Activated T-helper 1 cell treated with anti-CD3 and anti-CD28 coated beads, Interleukin-12 subunit alpha, Interleukin-12 subunit beta, Interleukin-2, Interleukin-4 antibody, amounts not matched to agents 30 ng/mL and 10 ng/mL and 1 ng/mL, durations not matched to agents 14 hours and 24 hours and 36 hours (primary cell): ENCODE measurements at regions not wholly inside any gene's neighbourhood (a gene's known extent, or its start where the extent isn't known, plus 50 kb on each side); places are given as distances from the start of the nearest gene placed in this dataset.

ENCODE experiments used
- DNase-seq: peaks from one replicate; pipeline ENCODE4 v3.0.0; 2021; ENCODE audit warnings: low spot score
- H3K27ac Mint-ChIP-seq: one replicate; pipeline ENCODE4 v1.8.0; 2021; ENCODE audit warnings: mild to moderate bottlenecking, mixed read lengths
- H3K27me3 Mint-ChIP-seq: one replicate; pipeline ENCODE4 v1.8.0; 2022; ENCODE audit warnings: mild to moderate bottlenecking, moderate library complexity, mixed read lengths; ENCODE audit not compliant: insufficient read depth
- H3K36me3 Mint-ChIP-seq: one replicate; pipeline ENCODE4 v1.8.0; 2021; ENCODE audit warnings: low read depth, mixed read lengths
- H3K4me1 Mint-ChIP-seq: one replicate; pipeline ENCODE4 v1.8.0; 2021; ENCODE audit warnings: low read depth, mixed read lengths
- H3K4me3 Mint-ChIP-seq: one replicate; pipeline ENCODE4 v1.8.0; 2021; ENCODE audit warnings: mild to moderate bottlenecking, moderate library complexity, mixed read lengths
- H3K9me3 Mint-ChIP-seq: one replicate; pipeline ENCODE4 v1.8.0; 2021; ENCODE audit warnings: mixed read lengths
- intact Hi-C: fragments of 100-400 bp; cut with micrococcal nuclease; formaldehyde crosslinking; loops from one replicate; pipeline ENCODE4 v1.15.1; 2024

DNA sequence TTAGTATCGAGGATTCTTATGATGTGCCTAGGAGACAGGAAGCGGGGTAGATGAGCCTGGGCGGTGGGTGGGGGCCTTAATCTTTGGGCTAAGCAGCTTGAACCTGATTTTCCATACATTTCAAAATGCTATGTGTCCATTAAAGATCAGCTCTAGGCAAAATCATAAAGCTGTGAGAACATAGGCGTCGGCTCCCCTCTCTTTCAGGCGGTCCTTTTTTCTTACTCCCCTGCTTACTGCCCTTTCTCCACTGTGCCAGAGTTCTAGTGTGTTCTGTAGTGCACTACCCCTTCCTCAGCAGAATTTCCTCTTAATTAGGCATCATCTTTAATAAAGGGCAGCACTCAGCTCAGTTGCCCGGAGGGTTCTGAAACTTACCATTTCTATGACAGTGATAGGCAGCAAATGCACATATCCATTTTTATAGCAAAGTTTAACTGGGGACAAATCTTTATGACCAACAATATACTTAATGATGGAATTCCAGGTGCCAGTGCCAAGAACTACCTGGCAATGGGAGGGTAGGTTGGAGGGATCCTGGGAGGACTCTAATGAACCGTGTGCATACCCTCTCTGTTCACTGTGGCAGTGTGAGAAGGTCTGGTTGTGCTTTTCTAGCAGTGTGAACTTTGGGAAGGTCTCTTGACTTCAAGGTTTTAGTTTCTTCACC is 404.5 kb upstream of the TPM1 start:
- Mint-ChIP-seq H3K27me3 (peaks cover 20% of the 10 kb centered on the region), H3K36me3 (no peaks in the 10 kb centered on the region)
- intact Hi-C loops = no loop called here

GRCh38 chr15:62639432-62639831 is 403.1 kb upstream of the TPM1 start:
- Mint-ChIP-seq H3K27me3 (peaks cover 19% of the 10 kb centered on the region), H3K36me3 (no peaks in the 10 kb centered on the region), H3K27ac (no peak overlapping the region), H3K4me3 (no peak overlapping the region), H3K9me3 (no peaks in the 10 kb centered on the region), H3K4me1 (no peaks in the 10 kb centered on the region)
- intact Hi-C loops = no loop called here
- no peak for DNase-seq

More for the DNA sequence above, 404.5 kb upstream of the TPM1 start:
- Mint-ChIP-seq H3K27ac (no peak overlapping the region), H3K4me1 (no peaks in the 10 kb centered on the region), H3K4me3 (no peak overlapping the region), H3K9me3 (no peaks in the 10 kb centered on the region)
- no peak for DNase-seq

DNA sequence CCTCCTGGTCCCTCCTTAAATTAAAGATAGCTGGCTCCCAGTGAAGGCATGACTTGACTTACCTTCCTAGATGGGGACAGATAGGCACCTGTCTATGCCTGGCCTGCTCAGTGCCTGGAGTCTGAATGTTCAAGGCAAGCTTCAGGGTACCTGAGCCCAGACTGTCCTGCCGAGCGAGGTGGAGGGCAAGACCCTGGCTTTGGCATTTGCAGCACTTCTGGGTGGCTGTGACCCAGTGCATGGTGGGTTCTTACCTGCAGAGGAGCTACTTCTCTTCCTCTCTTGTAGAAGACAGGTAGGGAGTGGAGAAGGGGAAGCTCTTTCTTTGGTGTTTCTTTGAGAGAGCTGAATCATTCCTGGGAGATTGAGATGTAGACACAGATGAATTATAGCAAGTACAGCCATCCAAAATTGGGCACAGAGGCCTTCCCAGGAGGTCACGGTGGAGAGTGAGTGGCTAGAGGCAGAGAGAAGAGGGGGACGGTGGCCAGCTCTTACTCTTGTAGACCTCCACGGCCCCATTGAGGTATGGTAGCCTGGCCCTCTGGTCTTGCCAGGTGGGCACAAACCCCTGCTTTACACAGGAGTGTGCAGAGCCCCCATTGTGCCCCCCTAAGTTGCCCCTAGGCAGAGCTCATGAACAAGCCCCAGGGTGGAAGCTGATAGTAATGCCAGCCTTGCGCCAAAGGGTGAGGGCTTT is 402.5 kb upstream of the TPM1 start:
- Mint-ChIP-seq H3K4me1 (no peaks in the 10 kb centered on the region), H3K36me3 (no peaks in the 10 kb centered on the region), H3K4me3 (no peak overlapping the region), H3K27ac (no peak overlapping the region), H3K9me3 (no peaks in the 10 kb centered on the region), H3K27me3 (peaks cover 16% of the 10 kb centered on the region)
- no peak for DNase-seq
- intact Hi-C loops = no loop called here

DNA sequence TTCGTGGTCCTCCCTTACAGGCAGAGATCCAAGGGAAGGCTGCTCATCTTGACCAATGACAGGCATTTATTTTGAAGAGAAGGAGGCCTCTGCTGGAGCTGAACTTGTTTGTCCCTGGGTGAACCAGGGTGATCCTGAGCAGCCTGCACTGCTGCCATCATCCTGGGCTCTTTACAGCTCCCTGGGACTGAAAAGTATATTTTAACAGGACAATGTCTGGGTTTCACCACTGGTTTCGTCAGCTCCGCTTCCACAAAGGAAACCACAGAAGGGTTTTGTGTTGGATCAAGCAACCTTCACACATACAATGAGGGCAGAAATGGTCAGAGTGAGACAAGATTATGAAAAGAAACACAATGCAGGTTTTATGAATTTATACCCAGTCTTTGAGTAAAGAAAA is 400.7 kb upstream of the TPM1 start:
- no peak for DNase-seq
- peaks cover 15% of the 10 kb centered on the region for H3K27me3 Mint-ChIP-seq
- H3K9me3 Mint-ChIP-seq = no peaks in the 10 kb centered on the region
- H3K36me3 Mint-ChIP-seq = no peaks in the 10 kb centered on the region
- no peaks in the 10 kb centered on the region for H3K4me1 Mint-ChIP-seq
- H3K4me3 Mint-ChIP-seq = no peak overlapping the region
- intact Hi-C loops = no loop called here
- no peak overlapping the region for H3K27ac Mint-ChIP-seq

DNA sequence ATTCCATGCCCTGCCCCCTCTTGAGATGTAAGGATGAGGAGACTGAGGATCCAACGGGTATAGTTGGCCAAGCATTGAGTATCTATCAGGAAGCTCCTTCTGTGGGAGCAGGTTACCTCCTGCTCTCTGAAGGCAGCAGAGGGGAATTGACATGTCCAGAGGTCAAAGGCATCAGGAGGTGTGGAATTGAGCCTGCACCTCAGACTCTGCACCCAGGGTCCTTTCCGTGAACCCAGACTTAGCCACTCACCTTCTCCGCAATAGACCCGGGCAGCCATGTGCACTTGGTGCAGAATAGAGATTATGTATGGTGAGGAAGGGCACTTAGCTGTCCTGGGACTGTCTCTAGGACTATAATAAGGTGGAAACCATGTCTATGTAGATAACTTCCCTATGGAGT is 399.0 kb upstream of the TPM1 start:
- no peak for DNase-seq
- peaks cover 4% of the 10 kb centered on the region for H3K27me3 Mint-ChIP-seq

GRCh38 chr15:62644216-62644888 is 398.2 kb upstream of the TPM1 start:
- DNase-seq = no peak
- no peak overlapping the region for H3K4me3 Mint-ChIP-seq
- intact Hi-C loops = no loop called here
- peaks cover 4% of the 10 kb centered on the region for H3K4me1 Mint-ChIP-seq
- peaks cover 2% of the 10 kb centered on the region for H3K27me3 Mint-ChIP-seq
- no peak overlapping the region for H3K27ac Mint-ChIP-seq
- no peaks in the 10 kb centered on the region for H3K36me3 Mint-ChIP-seq
- H3K9me3 Mint-ChIP-seq = no peaks in the 10 kb centered on the region

More for the DNA sequence above, 399.0 kb upstream of the TPM1 start:
- H3K4me3 Mint-ChIP-seq = no peak overlapping the region
- intact Hi-C loops = no loop called here
- no peaks in the 10 kb centered on the region for H3K9me3 Mint-ChIP-seq
- no peaks in the 10 kb centered on the region for H3K36me3 Mint-ChIP-seq
- H3K27ac Mint-ChIP-seq = no peak overlapping the region
- no peaks in the 10 kb centered on the region for H3K4me1 Mint-ChIP-seq

DNA sequence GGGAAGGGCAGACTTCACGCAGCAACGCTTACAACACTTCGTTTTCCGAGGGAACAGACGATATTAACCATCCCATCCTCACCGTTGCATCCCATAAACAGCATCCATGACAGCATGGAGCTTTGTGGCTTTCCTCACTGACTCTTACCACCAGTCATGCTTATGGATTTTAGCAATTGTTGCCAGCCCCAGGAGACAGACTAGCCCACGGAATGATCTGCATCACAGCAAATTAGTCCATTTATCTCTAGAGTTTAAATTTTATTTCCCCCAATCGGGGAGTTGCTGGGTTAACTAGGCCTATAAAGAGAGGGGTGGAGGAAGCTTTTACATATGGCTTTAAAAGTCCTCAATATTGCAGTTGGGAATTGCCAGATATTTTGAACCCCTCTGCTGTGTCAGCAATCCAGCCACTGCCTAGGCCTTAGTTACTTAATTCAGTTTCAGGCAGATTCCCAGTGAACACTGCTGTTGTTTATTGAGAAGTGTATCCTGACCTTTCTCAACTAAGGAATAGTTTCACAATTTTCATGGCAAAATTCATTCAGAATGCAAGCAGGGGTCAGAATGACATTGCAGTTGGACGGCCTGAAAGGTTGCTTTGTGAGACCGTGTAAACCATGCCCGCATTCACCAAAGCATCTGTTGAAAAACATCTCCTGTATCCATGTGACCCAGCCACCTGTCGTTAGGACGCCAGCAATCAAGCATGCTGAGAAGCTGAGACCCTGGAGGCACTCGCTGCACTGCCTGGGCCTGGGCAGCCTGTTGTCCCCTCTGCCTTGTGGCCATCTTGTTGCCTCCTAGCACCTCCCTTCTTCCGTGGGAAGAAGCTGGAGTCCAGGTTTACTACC is 397.4 kb upstream of the TPM1 start:
- H3K4me1 Mint-ChIP-seq = peaks cover 11% of the 10 kb centered on the region
- DNase-seq = no peak
- intact Hi-C loops = no loop called here
- no peaks in the 10 kb centered on the region for H3K36me3 Mint-ChIP-seq
- no peaks in the 10 kb centered on the region for H3K9me3 Mint-ChIP-seq
- H3K27ac Mint-ChIP-seq = no peak overlapping the region
- H3K27me3 Mint-ChIP-seq = peaks cover 2% of the 10 kb centered on the region
- no peak overlapping the region for H3K4me3 Mint-ChIP-seq

- Mint-ChIP-seq H3K27me3 (peaks cover 2% of the 10 kb centered on the region), H3K27ac (no peak overlapping the region), H3K4me3 (no peak overlapping the region), H3K36me3 (no peaks in the 10 kb centered on the region), H3K9me3 (no peaks in the 10 kb centered on the region), H3K4me1 (peaks cover 15% of the 10 kb centered on the region)
- DNase-seq = no peak
- intact Hi-C loops = no loop called here
Measured at GRCh38 chr15:62647202-62647842, 395.2 kb upstream of the TPM1 start.

- no peak for DNase-seq
- H3K36me3 Mint-ChIP-seq = no peaks in the 10 kb centered on the region
- no peak overlapping the region for H3K4me3 Mint-ChIP-seq
- intact Hi-C loops = no loop called here
- H3K27me3 Mint-ChIP-seq = peaks cover 2% of the 10 kb centered on the region
- H3K9me3 Mint-ChIP-seq = no peaks in the 10 kb centered on the region
- no peak overlapping the region for H3K27ac Mint-ChIP-seq
- peaks cover 15% of the 10 kb centered on the region for H3K4me1 Mint-ChIP-seq
Measured at GRCh38 chr15:62647843-62648505, 394.6 kb upstream of the TPM1 start.

- peaks cover 15% of the 10 kb centered on the region for H3K4me1 Mint-ChIP-seq
Measured at GRCh38 chr15:62648954-62649353, 393.6 kb upstream of the TPM1 start.

DNA sequence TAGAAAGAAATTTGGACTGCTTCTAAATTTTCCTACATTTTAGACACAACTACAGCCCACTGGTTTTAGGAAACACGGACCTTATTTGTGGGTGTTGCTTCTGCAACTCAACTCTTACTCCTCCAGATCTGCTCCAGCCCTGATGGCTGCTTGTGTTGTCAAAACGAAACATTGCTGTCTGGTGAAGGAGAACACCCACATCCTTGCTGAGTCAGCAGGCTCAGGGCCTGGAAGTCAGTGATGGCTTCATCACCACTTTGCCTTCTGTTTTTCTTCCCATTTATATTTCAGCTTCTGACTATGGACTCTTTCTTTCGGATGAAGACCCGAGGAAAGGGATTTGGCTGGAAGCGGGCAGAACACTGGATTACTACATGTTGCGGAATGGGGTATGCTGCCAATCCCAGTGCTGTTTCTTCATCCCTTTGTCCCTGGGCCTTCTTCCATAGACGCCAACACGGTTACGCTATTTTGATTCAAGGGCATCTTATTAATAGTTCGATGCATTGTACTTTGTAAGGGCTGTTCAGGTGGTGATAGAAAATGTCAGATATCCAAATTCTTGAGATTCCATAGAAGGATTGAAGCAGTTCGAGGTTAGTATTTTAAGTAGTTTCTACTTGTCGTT is 392.6 kb upstream of the TPM1 start:
- intact Hi-C loops = no loop called here
- Mint-ChIP-seq H3K4me1 (peaks cover 15% of the 10 kb centered on the region), H3K9me3 (peaks cover 8% of the 10 kb centered on the region), H3K27ac (no peak overlapping the region), H3K27me3 (no peaks in the 10 kb centered on the region), H3K36me3 (no peaks in the 10 kb centered on the region), H3K4me3 (no peak overlapping the region)
- DNase-seq = peak; percentile 7

More at GRCh38 chr15:62648954-62649353, 393.6 kb upstream of the TPM1 start:
- no peak for DNase-seq
- H3K36me3 Mint-ChIP-seq = no peaks in the 10 kb centered on the region
- no peak overlapping the region for H3K4me3 Mint-ChIP-seq
- H3K27me3 Mint-ChIP-seq = peaks cover 2% of the 10 kb centered on the region
- intact Hi-C loops = no loop called here
- H3K27ac Mint-ChIP-seq = no peak overlapping the region
- no peaks in the 10 kb centered on the region for H3K9me3 Mint-ChIP-seq

DNA sequence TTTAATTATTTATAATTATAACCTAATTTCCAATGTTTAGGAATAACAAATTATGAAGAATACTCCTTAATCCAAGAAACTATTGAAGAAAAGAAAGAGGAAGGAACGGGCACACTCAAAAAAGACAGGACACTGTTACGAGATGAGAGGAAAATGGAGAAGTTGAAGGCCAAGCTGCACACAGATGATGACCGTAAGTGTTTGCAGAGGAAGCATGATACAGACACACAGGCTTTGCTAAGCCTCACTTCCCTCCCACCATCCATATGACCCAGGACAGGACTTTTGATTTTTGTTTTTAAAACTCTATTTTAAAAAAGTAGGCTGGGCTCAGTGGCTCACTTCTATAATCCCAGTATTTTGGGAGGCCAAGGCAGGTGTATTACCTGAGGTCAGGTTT is 389.4 kb upstream of the TPM1 start:
- Mint-ChIP-seq H3K4me1 (peaks cover 15% of the 10 kb centered on the region), H3K4me3 (no peak overlapping the region), H3K9me3 (peaks cover 12% of the 10 kb centered on the region), H3K27ac (no peak overlapping the region), H3K36me3 (no peaks in the 10 kb centered on the region), H3K27me3 (peaks cover 3% of the 10 kb centered on the region)
- DNase-seq = no peak
- intact Hi-C loops = no loop called here
